ENCODE measurements at regions not wholly inside any gene's neighbourhood (a gene's known extent, or its start where the extent isn't known, plus 50 kb on each side); places are given as distances from the start of the nearest gene placed in this dataset.

DNA sequence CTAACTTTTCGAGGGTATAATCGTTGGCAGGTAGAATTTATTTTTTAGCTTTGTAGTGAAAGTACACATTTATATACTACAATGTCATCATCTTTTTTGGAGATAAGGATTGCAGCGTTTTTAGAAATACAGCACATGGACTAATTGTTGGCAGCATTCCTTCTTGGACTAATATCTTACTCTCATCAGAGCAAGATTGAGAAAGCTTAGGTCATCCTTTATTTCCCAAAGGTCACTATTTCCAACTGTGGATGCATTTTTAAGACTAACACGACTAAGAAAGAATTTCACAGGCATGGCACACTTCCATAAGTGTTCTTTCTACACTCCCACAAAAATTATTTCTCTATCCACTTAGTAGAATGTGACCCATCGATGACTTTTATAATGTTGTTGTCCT, 732.3 kb downstream of the NCAM2 start:
- no peak for DNase-seq

DNA sequence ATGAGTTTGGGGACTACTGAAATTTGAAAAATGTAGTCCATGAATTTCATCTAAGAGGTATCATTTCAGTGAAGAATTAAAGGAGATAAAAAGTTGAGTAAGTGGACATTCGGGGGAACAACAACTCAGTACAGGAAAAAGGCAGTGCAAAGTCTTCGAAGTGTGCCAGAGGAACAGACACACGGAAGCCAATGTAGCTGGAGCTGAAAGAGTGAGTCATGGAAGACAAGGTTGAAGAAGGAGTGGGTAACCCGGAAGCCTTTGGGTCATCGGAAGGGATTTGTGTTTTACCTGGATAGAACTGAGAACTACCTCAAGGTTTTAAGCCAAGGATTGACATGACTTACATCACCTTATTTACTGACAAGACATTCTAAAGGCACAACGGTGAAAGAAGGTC, 733.4 kb downstream of the NCAM2 start:
- DNase-seq = no peak

DNA sequence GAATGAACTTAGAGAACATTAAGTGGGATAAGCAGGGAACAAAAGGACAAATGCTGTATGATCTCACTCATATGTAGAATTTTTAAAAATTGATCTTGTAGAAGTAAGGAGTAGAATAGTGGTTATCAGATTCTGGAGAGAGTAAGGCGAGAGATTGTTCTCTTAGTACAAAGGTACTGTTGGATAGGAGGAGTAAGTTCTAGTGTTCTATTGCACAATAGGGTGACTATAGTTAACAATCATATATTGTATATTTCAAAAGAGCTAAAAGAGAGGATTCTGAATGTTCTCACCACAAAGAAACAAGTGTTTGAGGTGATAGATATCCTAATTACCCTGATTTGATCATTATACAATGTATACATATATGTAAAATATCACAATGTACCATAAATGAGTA, 735.9 kb downstream of the NCAM2 start:
- DNase-seq = no peak

DNA sequence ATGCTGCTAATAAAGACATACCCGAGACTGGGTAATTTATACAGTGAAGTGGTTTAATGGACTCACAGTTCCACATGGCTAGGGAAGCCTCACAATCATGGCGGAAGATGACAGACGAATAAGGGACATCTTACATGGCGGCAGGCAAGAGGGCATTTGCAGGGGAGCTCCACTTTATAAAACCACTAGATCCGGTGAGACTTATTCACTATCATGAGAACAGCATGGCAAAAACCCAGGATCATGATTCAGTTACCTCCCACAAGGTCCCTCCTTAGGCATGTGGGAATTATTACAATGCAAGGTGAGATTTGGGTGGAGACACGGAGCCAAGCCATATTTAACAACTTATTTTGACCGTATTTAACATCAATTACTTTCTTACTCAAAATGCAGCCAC, 739.0 kb downstream of the NCAM2 start:
- DNase-seq = no peak

DNA sequence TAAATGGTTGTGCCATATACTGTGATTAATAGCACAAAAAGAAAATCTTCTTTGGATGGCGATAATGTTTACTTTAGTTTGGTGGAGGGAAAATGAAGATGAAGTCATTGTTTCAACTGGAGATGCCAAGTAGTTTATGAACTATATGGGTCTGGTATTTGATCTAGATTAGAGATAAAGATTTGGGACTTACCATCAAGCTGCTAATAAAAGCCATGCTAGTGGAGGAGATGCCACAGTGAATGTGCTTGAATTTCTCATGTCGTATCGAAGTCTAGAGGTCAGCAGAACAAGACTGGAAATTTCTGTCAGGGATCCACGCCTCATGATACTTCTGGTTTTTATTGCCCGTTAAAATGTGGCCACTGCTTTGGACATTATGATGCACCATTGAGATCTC, 742.0 kb downstream of the NCAM2 start:
- DNase-seq = no peak

DNA sequence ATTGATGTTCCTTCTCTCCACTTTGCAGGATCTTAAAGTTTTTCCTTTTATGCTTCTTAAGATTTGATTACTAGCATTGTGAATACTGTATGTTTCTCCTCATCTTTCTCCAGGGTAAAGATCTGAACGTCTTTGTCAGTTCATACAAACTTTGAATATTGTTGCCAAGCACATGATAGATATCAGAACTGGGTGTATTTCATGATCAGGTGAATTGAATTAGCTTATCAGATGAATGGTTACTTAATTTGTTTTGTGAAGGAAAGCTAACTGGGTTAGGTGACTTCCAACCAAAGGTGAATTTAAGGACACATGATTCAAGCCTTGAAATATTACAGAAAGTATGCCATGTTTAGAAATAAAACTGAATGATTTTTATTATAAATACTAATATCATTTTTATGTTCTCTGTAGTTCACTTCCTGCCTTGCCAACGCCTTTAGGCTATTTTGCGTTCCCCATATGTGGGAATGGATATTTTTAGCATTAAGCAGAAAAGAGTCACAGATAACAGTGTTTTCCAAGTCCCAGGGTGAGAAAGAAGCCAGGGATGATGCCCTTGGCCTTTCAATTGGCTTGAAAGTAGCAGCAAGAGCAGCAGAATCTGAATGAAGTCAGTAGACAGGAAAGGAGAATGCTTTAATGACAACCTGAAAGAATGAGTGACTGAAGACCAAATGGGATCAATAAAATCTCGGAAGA, 752.1 kb downstream of the NCAM2 start:
- no peak for DNase-seq

DNA sequence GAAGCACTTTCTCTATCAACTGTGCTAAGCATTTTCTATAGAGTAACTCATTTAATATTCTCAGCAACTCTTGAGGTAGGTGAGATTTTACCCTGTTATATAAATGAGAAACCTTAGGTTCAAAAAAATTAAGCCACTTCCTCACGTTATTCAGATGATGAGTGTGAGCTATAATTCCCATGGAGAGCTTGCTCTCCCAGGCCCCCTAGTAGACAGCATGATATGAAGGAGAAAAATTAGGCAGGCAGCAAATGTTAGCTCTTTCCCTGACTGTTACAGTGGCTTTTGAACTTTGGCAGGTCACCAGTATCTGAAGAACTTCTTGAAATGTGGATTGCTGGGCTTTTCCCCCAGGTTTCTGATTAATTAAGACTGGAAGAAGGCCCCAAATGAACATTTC, 753.1 kb downstream of the NCAM2 start:
- no peak for DNase-seq

DNA sequence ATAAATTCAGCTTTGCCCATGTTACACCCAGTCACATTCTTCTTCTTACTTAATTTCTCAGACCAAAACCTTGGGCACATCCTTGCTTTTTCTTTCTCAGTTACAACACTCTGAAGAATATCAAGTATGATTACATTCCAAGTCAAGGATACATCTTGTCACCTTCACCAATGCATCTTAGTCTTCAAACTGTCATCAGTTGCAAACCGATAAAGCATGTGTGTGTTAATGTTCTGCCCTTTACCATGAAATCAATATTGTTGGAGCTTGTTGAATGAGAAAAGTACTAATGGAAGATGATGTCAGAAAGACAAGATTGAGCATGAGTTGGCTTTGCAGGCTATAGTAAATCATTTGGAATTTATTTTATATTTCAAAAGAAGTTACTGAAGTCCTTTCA, 764.6 kb downstream of the NCAM2 start:
- DNase-seq = no peak

DNA sequence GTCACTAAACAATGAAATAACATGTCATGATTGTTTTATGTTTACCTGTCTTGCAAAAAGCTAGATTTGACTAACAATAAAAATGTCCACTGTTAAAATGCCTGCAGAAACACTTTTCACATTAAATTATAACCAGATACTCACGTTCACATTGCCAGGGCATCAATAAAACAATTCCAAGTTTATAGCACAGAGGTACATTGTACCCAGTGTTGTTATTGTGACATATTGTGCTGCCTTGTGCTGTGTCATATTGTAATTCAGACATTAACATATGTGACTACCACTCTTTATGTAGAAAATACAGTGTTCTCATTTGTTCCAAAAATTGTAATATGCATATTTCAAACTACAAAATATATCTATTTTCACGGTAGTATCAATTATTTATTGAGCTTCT, 766.1 kb downstream of the NCAM2 start:
- no peak for DNase-seq

DNA sequence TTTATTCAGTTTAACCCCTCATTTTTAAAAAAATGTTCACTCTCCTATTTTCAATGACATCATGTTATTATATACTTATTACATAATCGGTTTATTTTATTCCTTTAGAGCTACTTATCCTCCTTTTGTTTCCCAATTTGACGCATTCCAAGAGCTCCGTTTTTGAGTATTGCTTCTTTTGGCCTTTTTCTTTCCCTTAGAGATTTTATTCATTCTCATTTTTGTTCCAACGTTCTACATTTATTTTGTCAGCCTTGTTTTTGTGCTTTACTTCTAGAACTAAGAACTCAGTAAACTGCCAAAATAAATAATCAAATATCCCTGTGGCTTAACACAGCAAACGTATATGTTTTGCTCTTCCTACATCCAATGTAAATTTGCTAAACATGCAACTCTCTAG, 769.1 kb downstream of the NCAM2 start:
- DNase-seq = no peak

DNA sequence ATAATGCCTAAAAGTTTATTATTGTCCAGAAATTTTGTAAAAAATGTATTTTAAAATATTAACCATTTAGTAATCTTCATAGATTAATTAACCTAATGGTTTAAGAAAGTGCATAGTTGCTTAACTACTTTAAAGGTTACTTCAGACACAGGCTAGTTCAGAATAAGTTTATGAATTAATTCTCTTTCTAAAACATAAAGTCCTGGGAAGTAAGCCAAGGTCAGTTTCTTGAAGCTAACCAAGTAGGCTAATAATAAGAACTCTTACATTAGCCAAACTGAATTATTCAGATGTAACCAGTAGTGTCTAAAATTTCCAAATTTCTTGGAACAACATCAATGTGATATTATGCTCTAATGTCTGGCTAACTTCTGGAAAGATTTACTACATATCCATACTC, 790.4 kb downstream of the NCAM2 start:
- no peak for DNase-seq

DNA sequence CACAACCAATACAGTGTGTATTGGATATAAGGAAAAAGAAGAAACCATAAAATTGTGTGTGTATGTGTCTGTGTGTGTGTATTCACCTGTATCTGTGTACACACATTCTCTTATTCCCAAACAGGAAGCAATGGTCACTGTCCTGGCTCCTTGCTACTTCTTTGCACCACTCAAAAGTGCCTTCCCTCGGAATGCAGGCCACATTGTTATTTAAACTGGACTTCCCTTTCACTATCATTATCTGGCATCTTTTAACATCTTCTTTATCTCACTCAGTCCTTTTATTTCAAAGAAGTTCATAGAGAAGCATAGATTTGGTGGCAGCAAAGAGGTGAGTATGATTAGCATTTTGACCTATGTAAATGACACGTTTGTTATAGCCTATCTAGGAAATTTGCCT, 803.7 kb downstream of the NCAM2 start:
- no peak for DNase-seq

DNA sequence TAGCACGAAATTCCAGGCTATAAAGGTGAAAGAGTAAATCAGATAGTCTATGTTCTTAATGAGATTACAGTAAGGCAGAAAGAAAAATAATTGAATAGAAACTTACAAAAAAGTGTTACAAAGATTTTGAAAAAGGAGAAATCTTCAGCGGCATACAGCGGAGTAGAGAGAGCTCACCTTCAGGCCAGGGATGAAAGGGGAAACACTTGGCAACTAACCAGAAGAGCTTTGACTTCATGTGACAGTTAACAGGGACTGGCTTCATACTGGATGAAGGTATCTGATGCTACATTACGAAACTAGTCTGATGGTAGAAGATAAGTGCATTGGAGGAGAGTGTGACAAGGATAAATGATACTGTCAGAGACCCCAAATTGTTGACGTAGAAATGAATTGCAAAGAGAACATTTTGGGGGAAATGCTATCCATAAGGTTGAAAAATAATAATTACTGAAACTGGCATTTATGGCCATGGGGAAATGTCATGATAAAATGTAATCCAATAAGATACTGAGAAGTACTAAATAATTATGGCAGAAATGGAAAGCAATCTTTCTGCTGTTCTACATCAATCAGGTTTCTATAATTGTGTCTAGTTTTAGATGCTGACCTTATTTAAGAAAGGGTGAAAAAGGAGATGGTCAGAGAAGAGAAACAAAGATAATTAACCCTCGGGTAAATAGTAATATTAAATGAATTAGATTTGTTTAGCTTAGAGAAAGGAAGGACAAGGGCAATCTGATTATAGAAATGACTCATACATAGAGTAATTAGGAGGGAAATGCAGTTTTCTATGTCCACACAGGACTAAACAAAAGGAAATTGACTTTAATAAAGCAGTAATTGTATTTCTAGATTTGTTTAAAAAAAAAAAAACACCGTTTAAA, 808.7 kb downstream of the NCAM2 start:
- DNase-seq = no peak

DNA sequence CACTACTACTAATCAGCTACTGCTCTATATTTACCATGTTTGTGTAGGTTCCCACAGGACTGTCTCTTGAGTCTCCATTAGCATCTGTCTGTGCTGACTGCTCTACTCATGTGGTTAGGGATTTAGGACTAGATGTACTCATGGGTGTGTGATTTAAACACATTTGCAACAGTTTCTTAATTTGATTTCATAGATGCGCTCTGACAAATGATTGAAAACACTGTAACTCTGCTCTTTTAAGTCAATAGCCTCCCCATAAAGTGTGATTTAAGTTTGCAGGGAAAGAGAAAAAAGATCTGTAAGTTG, 809.3 kb downstream of the NCAM2 start:
- DNase-seq = no peak

DNA sequence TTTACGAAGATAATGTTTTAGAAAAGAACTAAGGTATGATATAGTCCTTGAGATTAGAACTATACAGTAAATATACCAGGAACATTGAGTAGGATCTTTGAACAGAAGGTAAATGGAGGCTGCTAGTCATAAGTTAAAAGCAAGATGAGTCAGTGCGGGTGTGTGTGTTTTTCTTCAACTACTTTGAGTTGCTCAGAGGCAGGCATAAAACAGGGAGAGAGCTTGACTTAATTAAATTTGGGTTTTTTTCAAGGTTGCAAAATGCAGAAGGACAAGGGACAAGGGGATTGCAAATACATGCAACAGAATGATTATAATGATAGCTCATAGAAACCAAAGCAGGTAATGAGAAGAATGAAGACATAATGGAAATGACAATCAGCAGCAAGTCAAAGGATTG, 815.1 kb downstream of the NCAM2 start:
- no peak for DNase-seq

DNA sequence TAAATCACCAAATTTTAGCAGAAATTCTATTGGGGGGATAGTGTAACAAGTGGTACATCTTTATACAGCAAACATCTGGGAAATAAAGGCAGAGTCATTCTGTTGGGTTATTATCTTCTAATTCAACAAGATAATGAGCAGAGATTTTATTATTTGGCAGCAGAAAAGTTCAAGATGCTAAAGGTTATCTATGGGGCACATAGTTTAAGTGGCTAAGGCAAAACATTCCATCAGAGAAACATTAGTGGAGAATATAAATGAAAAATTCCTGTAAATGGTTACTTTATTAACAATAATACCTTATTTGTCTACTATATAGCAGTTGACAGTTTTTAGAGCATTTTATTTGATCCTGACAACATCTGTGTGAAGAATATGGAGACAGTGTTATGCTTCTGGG, 815.7 kb downstream of the NCAM2 start:
- no peak for DNase-seq

DNA sequence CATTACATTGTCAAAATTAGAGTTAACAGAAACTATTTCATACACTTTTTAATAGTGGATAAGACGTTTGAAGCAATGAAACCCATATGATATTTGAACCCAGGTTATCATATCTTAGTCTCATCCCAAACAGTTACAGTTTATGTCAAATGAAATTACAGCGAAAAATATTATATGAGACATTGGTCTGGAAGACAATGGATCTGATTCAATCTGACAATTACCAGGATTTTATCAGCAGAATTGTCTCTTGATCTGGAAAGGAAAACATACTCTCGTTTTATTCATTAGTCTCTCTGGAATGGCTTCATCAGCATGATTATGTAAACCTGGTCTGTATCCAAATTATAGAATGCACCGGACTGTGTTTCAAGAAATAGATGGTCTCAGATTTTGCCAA, 818.6 kb downstream of the NCAM2 start:
- DNase-seq = no peak

DNA sequence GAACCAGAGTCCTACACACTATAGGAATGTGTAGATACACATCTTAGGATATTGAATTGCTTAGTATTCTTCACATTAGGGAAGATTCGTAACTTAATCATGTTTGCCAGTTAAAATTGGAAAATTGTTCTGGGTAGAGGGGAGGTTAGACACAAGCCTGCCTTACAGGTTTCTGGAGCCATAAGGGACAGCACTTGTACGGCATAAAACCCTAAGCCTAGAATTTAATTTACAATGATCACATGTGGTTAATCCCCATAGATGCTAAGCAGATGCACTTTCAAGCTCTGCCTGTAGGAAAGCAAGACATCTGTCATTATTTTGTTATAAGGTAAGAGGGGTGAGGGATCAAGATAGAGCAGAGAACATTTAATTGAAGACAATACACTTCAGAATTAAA, 820.7 kb downstream of the NCAM2 start:
- no peak for DNase-seq

DNA sequence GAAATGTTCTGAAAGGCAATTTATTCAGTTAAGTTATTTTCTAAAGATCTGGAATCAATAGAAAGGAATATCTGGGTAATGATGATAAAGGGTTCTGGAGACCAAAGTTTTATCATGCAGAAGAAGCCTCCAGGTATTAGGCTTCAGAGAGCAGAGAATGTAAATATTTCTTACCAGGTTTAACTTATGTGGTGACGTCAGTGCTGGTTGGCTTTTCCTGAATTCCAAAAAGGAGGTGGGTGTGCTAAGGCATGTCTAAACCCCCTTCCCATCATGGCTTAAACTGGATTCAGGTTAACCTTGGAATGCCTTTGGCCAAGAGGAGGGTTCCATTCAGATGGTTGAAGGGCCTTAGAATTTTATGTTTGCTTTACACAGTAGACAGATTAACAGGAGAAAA, 829.9 kb downstream of the NCAM2 start:
- no peak for DNase-seq

DNA sequence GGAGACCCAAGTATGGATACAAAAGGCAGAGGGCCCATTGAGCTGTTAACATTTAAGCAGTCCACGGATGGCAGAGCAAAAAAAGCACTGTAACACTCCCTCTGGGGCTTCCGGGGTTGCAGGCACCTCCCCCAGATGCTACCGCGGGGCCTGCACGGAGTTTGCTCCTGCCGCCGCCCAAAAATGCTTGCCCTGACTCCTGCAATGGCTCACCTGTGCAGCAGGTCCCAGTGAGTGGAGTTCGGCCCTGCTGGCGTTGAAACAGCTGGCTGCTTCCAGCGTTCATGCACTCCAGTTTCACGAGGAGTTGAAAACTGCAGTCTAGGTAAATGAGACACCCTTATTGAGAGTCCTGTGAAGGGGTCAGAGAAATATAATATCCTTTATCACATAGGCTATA, 832.8 kb downstream of the NCAM2 start:
- no peak for DNase-seq

DNA sequence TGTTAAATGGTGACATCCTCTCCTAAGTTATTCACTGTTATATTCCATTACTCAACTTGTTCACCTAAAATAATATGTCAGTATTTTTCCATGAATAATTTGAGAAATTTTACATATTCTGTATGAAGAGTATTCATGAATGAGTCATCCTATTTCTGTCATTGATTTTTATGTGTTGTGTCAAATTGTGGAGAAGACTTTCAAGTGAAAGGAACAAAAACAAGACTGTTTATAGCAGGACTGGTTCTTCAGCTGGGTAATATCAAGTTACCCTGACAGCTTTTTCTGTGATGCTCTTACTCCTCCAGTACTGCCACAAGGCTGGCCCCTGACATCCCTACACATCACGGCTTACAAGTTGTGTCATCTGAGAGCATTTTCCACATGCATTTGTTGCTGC, 847.7 kb downstream of the NCAM2 start:
- no peak for DNase-seq

DNA sequence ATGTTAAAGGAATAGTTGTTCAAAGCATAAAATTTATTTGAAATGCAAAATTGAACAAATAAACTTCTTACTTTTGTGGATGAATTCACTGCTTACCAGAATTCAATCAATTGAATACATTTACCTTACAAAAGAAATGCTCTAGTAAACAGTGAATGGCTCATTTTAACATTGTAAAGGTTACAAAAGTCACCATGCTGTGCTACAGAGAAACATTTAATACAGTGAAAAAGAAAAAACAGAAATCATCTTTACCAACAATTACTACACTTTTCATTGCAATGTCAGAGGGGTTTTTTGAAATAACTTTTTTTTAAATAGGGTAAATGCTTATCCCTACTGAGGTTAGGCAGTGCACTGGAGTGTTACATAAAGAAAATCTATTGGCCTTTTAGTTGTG, 853.0 kb downstream of the NCAM2 start:
- DNase-seq = no peak

DNA sequence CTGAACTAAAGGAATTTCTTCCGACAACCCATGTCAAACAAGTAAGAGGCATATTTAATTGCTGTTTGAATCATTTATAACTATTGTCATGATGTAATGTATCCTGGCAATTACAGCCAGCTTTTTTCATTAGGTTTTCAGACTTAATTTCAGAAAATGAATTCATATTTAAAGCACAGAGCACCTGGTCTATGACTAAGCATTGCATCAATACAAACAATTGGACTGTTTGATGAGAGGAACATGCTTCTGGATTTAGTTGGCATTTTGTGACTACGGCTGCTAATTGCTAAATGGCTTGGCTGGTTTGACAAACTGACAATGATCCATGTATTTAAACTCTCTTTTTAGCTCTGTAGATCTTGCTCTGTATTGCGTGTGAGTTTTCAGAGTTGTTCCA, 853.4 kb downstream of the NCAM2 start:
- DNase-seq = no peak

DNA sequence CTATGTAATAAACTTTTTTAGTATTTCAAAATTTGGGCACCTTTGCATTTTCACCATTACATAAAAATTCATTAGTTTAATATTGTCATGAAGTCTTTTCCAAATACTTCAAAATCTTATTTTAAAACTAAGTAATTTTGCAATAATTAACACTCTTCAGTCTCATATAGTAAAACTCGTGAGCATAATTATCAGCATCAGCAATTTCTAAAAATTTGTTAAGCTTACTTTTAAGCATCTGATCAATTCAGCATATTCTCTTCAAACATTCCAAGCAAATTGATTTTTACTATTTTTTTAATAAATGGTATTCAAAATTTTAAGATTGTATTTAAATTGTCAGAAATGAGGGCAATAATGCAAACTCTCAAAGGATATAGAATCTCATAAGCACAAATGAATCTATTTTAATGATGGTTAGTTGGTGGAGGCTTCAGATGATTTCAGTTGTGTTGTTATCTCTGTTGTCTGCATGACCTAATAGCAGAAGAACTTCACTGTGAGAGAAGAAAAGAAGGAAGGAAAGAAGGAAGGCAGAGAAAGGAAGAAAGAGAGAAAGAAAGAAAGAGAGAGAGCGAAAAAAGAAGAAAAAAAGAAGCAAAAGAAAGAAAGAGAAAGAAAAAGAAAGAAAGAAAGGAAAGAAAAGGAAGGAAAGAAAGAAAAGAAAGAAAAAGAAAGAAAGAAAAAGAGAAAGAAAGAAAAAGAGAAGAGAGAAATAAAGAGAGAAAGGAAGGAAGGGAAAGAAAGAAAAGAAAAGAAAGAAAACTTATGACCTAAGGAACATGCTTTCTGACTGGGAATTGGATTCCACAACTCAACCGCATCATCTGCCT, 860.5 kb downstream of the NCAM2 start:
- DNase-seq = no peak

All from NCI-H1048 (cell line).